ENCODE measurements at regions not wholly inside any gene's neighbourhood (a gene's known extent, or its start where the extent isn't known, plus 50 kb on each side); places are given as distances from the start of the nearest gene placed in this dataset.

DNA sequence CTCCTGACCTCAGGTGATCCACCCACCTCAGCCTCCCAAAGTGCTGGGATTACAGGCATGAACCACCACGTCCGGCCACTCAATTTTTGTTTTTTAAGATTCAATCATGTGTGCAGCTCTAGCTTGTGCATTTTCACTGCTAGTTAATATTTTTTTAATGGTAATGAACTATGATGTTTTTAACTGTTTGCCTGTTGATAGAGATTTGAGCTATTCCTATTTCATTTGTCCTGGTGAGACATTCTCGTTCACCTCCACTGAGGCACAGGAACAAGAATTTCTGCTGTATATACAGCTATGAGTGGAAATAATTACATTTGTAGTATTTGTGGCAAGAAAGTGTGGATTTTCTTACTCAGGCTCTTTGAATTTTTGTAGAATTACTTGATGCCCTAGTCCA, 137.7 kb upstream of the MYOCD start:
- Histone ChIP-seq H3K36me3 (no peaks in the 10 kb centered on the region), H2AFZ (replicated peaks) (no peak overlapping the region), H3K4me2 (no peak overlapping the region), H3K4me3 (no peak overlapping the region), H4K20me1 (ENCODE audit: low read depth) (no peaks in the 10 kb centered on the region), H3F3A (ENCODE audit: low read depth) (no peaks in the 10 kb centered on the region), H3K9me3 (ENCODE audit: low read depth) (no peaks in the 10 kb centered on the region), H3K27me3 (no peaks in the 10 kb centered on the region), H3K27ac (no peak overlapping the region), H3K4me1 (no peaks in the 10 kb centered on the region), H3K9ac (no peak overlapping the region), H3K79me2 (ENCODE audit: low read depth) (no peaks in the 10 kb centered on the region)
- Mint-ChIP-seq H3K27ac (no peak overlapping the region), H3K36me3 (no peaks in the 10 kb centered on the region), H3K4me3 (no peak overlapping the region), H3K4me1 (peaks cover 2% of the 10 kb centered on the region), H3K27me3 (ENCODE audit: insufficient read depth, low read depth) (peaks cover under 1% of the 10 kb centered on the region), H3K9me3 (no peaks in the 10 kb centered on the region)
- DNase-seq (ENCODE audit: low spot score) = no peak
- no peak for TF ChIP-seq EZH2 (IDR thresholded peaks at IDR 0.05)
- no peak for TF ChIP-seq CTCF (IDR thresholded peaks at IDR 0.05)
- TF ChIP-seq EZH2phosphoT487 (IDR thresholded peaks at IDR 0.05) = no peak

DNA sequence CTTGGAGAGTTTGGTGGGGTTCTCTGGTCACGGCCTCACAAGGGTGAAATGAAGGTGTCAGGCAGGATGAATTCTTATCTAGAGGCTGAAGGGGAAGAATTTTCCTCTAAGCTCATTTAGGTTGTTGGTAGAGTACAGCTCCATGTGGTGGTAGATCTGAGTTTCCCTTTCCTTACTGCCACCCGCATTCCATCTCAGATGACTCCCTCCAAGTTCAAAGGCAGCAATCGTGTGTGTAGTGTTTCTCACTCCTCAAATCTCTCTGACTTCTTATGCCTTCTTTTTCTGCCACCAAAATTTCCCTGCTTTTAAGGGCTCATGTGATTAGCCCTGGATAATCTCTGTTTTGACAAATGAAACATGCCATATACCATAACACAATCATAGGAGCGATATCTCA, 135.5 kb upstream of the MYOCD start:
- Histone ChIP-seq H3K4me2 (no peak overlapping the region), H3K9me3 (ENCODE audit: low read depth) (no peaks in the 10 kb centered on the region), H3K79me2 (ENCODE audit: low read depth) (no peaks in the 10 kb centered on the region), H4K20me1 (ENCODE audit: low read depth) (no peaks in the 10 kb centered on the region), H3F3A (ENCODE audit: low read depth) (no peaks in the 10 kb centered on the region), H3K9ac (no peak overlapping the region), H3K27ac (no peak overlapping the region), H3K36me3 (no peaks in the 10 kb centered on the region), H3K27me3 (no peaks in the 10 kb centered on the region), H2AFZ (replicated peaks) (no peak overlapping the region), H3K4me1 (no peaks in the 10 kb centered on the region), H3K4me3 (no peak overlapping the region)
- Mint-ChIP-seq H3K27me3 (ENCODE audit: insufficient read depth, low read depth) (peaks cover 2% of the 10 kb centered on the region), H3K4me3 (no peak overlapping the region), H3K4me1 (no peaks in the 10 kb centered on the region), H3K9me3 (no peaks in the 10 kb centered on the region), H3K36me3 (no peaks in the 10 kb centered on the region), H3K27ac (no peak overlapping the region)
- TF ChIP-seq CTCF (IDR thresholded peaks at IDR 0.05) (no peak), EZH2phosphoT487 (IDR thresholded peaks at IDR 0.05) (no peak), EZH2 (IDR thresholded peaks at IDR 0.05) (no peak)
- DNase-seq (ENCODE audit: low spot score) = no peak

GRCh38 chr17:12536021-12536420, 129.7 kb upstream of the MYOCD start:
- Mint-ChIP-seq H3K9me3 (no peaks in the 10 kb centered on the region), H3K4me1 (no peaks in the 10 kb centered on the region), H3K4me3 (no peak overlapping the region), H3K27ac (no peak overlapping the region), H3K36me3 (no peaks in the 10 kb centered on the region), H3K27me3 (ENCODE audit: insufficient read depth, low read depth) (peaks cover 2% of the 10 kb centered on the region)
- Histone ChIP-seq H2AFZ (replicated peaks) (no peak overlapping the region), H3K36me3 (no peaks in the 10 kb centered on the region), H3K9ac (no peak overlapping the region), H3K4me1 (no peaks in the 10 kb centered on the region), H3K4me3 (no peak overlapping the region), H4K20me1 (ENCODE audit: low read depth) (no peaks in the 10 kb centered on the region), H3K4me2 (no peak overlapping the region), H3K27ac (no peak overlapping the region), H3K27me3 (no peaks in the 10 kb centered on the region), H3F3A (ENCODE audit: low read depth) (no peaks in the 10 kb centered on the region), H3K9me3 (ENCODE audit: low read depth) (no peaks in the 10 kb centered on the region), H3K79me2 (ENCODE audit: low read depth) (no peaks in the 10 kb centered on the region)
- no peak for DNase-seq (ENCODE audit: low spot score)
- TF ChIP-seq EZH2phosphoT487 (IDR thresholded peaks at IDR 0.05) (no peak), EZH2 (IDR thresholded peaks at IDR 0.05) (no peak), CTCF (IDR thresholded peaks at IDR 0.05) (no peak)

DNA sequence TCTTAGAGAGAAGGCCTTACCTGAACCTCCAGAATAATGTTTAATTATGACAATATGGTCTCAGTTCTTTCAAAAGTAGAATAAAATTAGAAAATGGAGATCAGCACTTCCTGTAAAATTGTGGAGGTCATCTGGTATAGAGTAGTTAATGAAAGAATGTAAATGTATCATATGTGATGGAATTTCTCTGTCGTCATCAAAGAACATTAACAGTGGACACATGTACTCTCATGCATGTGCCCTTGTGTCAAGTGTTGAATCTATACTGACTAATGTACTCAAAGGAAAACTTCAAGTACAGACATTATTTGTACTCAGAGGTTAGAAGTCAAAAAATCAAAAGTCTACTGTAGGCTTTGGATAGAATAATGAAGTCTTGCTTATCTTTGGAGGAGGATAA, 129.2 kb upstream of the MYOCD start:
- H3K4me1 ChIP-seq = no peaks in the 10 kb centered on the region
- no peaks in the 10 kb centered on the region for H4K20me1 ChIP-seq (ENCODE audit: low read depth)
- no peak overlapping the region for H3K4me2 ChIP-seq
- H3K9me3 ChIP-seq (ENCODE audit: low read depth) = no peaks in the 10 kb centered on the region
- TF ChIP-seq EZH2 (IDR thresholded peaks at IDR 0.05) = no peak
- TF ChIP-seq CTCF (IDR thresholded peaks at IDR 0.05) = no peak
- no peak for TF ChIP-seq EZH2phosphoT487 (IDR thresholded peaks at IDR 0.05)
- no peaks in the 10 kb centered on the region for H3K79me2 ChIP-seq (ENCODE audit: low read depth)
- no peaks in the 10 kb centered on the region for H3K4me1 Mint-ChIP-seq
- H3K36me3 Mint-ChIP-seq = no peaks in the 10 kb centered on the region
- no peak overlapping the region for H3K27ac Mint-ChIP-seq
- H3K9ac ChIP-seq = no peak overlapping the region
- no peak overlapping the region for H2AFZ ChIP-seq (replicated peaks)
- no peaks in the 10 kb centered on the region for H3K27me3 ChIP-seq
- DNase-seq (ENCODE audit: low spot score) = no peak
- H3K4me3 Mint-ChIP-seq = no peak overlapping the region
- H3K36me3 ChIP-seq = no peaks in the 10 kb centered on the region
- H3F3A ChIP-seq (ENCODE audit: low read depth) = no peaks in the 10 kb centered on the region
- peaks cover 2% of the 10 kb centered on the region for H3K27me3 Mint-ChIP-seq (ENCODE audit: insufficient read depth, low read depth)
- no peak overlapping the region for H3K27ac ChIP-seq
- H3K4me3 ChIP-seq = no peak overlapping the region
- H3K9me3 Mint-ChIP-seq = no peaks in the 10 kb centered on the region

Measured in neural progenitor cell (in vitro differentiated cells).